ENCODE measurements at regions not wholly inside any gene's neighbourhood (a gene's known extent, or its start where the extent isn't known, plus 50 kb on each side); places are given as distances from the start of the nearest gene placed in this dataset.
"Not testable (repeated sequence)": the region's sequence is repeated elsewhere in the genome, so short reads cannot be mapped to it uniquely, and the experiment has no call there.

- Histone ChIP-seq H2AFZ (ENCODE audit: low read depth) (no peak overlapping the region), H3K27ac (no peak overlapping the region), H3K27me3 (ENCODE audit: insufficient read depth, low read depth) (no peaks in the 10 kb centered on the region), H3K4me1 (ENCODE audit: low read depth, poor library complexity, severe bottlenecking) (no peaks in the 10 kb centered on the region), H4K20me1 (ENCODE audit: insufficient read depth) (no peaks in the 10 kb centered on the region), H3K36me3 (ENCODE audit: insufficient read depth) (no peaks in the 10 kb centered on the region), H3K9ac (no peak overlapping the region), H3K79me2 (ENCODE audit: insufficient read depth, low read depth) (no peaks in the 10 kb centered on the region), H3K4me3 (IDR thresholded peaks at IDR 0.05; ENCODE audit: insufficient read depth, low read depth, low read length) (no peak overlapping the region), H3K4me2 (no peak overlapping the region)
- no peak for TF ChIP-seq CTCF (conservative IDR thresholded peaks at IDR 0.05; ENCODE audit: low read depth, low read length)
Observed at GRCh38 chr4:17027495-17027894, 129.1 kb upstream of the LDB2 start.

- H3K9ac ChIP-seq = no peak overlapping the region
- H3K27me3 ChIP-seq (ENCODE audit: insufficient read depth, low read depth) = no peaks in the 10 kb centered on the region
- H3K27ac ChIP-seq = no peak overlapping the region
- H3K4me3 ChIP-seq (IDR thresholded peaks at IDR 0.05; ENCODE audit: insufficient read depth, low read depth, low read length) = no peak overlapping the region
- no peaks in the 10 kb centered on the region for H3K36me3 ChIP-seq (ENCODE audit: insufficient read depth)
- no peaks in the 10 kb centered on the region for H3K79me2 ChIP-seq (ENCODE audit: insufficient read depth, low read depth)
- H4K20me1 ChIP-seq (ENCODE audit: insufficient read depth) = no peaks in the 10 kb centered on the region
- no peak overlapping the region for H3K4me2 ChIP-seq
- no peak overlapping the region for H2AFZ ChIP-seq (ENCODE audit: low read depth)
- no peak for TF ChIP-seq CTCF (conservative IDR thresholded peaks at IDR 0.05; ENCODE audit: low read depth, low read length)
- H3K4me1 ChIP-seq (ENCODE audit: low read depth, poor library complexity, severe bottlenecking) = no peaks in the 10 kb centered on the region
Observed at GRCh38 chr4:17024425-17024824, 126.0 kb upstream of the LDB2 start.

DNA sequence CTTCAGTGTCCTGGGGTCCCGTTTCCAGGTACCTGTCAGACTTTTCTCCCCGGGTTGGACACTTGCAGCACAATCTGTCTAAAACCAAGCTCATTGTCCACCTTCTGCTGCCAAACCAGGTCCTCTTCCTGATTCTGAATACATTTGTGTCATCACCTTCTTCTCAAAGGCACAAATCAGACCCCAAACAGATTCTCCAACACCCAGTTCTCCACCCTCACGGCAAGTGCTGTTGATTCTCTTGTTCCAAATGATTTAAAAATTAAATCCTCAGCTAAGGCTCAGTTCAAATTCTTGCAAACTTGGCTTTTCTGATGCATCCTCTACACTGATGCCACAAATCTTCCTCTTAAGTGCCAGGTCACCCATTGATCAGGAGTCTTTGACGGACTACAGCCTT is 122.5 kb upstream of the LDB2 start:
- Histone ChIP-seq H3K4me3 (IDR thresholded peaks at IDR 0.05; ENCODE audit: insufficient read depth, low read depth, low read length) (no peak overlapping the region), H3K4me1 (ENCODE audit: low read depth, poor library complexity, severe bottlenecking) (no peaks in the 10 kb centered on the region), H3K4me2 (no peak overlapping the region), H3K27me3 (ENCODE audit: insufficient read depth, low read depth) (no peaks in the 10 kb centered on the region), H3K79me2 (ENCODE audit: insufficient read depth, low read depth) (no peaks in the 10 kb centered on the region), H3K27ac (no peak overlapping the region), H3K36me3 (ENCODE audit: insufficient read depth) (no peaks in the 10 kb centered on the region), H3K9ac (no peak overlapping the region), H4K20me1 (ENCODE audit: insufficient read depth) (no peaks in the 10 kb centered on the region), H2AFZ (ENCODE audit: low read depth) (no peak overlapping the region)
- no peak for TF ChIP-seq CTCF (conservative IDR thresholded peaks at IDR 0.05; ENCODE audit: low read depth, low read length)

DNA sequence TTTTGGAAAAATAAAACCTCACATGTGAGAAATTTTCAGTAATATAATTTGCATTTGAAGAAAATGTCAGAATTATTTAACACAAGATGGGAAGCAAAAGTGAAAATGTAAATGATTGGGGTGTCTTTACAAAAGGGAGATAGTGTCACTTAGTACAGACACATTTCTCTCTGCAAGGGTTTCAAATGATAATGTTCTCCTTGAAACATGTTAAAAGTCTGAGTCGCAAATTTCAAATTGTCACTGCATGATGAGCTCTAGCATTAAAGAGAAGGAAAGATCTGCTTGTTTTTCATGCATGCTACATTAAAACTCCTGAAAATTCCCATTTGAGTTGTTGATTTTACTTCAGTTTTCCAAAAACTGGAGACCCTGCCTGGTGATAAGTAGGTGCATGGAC is 122.0 kb upstream of the LDB2 start:
- Histone ChIP-seq H3K27ac (no peak overlapping the region), H4K20me1 (ENCODE audit: insufficient read depth) (no peaks in the 10 kb centered on the region), H3K36me3 (ENCODE audit: insufficient read depth) (no peaks in the 10 kb centered on the region), H2AFZ (ENCODE audit: low read depth) (no peak overlapping the region), H3K27me3 (ENCODE audit: insufficient read depth, low read depth) (no peaks in the 10 kb centered on the region), H3K9ac (no peak overlapping the region), H3K4me2 (no peak overlapping the region), H3K4me1 (ENCODE audit: low read depth, poor library complexity, severe bottlenecking) (no peaks in the 10 kb centered on the region), H3K79me2 (ENCODE audit: insufficient read depth, low read depth) (no peaks in the 10 kb centered on the region), H3K4me3 (IDR thresholded peaks at IDR 0.05; ENCODE audit: insufficient read depth, low read depth, low read length) (no peak overlapping the region)
- no peak for TF ChIP-seq CTCF (conservative IDR thresholded peaks at IDR 0.05; ENCODE audit: low read depth, low read length)

DNA sequence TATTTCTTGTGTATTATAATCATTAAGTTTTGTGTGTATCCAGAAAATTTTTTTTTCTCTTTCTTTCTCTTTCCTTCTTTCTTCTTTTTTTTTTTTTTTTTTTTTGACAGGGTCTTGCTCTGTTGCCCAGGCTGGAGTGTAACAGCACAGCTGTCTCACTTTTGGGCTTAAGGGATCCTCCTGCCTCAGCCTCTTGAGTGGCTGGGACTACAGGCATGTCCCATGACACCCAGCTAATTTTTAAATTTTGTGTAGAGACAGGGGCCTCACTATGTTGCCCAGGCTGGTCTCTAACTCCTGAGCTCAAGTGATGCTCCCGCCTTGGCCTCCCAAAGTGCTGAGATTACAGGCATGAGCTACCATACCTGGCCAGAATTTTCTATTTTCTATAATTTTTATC is 120.2 kb upstream of the LDB2 start:
- H3K27me3 ChIP-seq (ENCODE audit: insufficient read depth, low read depth); H3K4me2 ChIP-seq; H3K4me3 ChIP-seq (IDR thresholded peaks at IDR 0.05; ENCODE audit: insufficient read depth, low read depth, low read length); H3K27ac ChIP-seq; H4K20me1 ChIP-seq (ENCODE audit: insufficient read depth); H3K9ac ChIP-seq; H2AFZ ChIP-seq (ENCODE audit: low read depth); H3K79me2 ChIP-seq (ENCODE audit: insufficient read depth, low read depth); H3K36me3 ChIP-seq (ENCODE audit: insufficient read depth); H3K4me1 ChIP-seq (ENCODE audit: low read depth, poor library complexity, severe bottlenecking): not testable (repeated sequence)
